Hippocampal formation (tissue), 2 donors: ENCODE measurements at regions not wholly inside any gene's neighbourhood (a gene's known extent, or its start where the extent isn't known, plus 50 kb on each side); places are given as distances from the start of the nearest gene placed in this dataset.

Source experiments
- DNase-seq, 2 donors: peaks; one replicate each; lab custom pipeline; 2025; lab: John Stamatoyannopoulos, UW

DNA sequence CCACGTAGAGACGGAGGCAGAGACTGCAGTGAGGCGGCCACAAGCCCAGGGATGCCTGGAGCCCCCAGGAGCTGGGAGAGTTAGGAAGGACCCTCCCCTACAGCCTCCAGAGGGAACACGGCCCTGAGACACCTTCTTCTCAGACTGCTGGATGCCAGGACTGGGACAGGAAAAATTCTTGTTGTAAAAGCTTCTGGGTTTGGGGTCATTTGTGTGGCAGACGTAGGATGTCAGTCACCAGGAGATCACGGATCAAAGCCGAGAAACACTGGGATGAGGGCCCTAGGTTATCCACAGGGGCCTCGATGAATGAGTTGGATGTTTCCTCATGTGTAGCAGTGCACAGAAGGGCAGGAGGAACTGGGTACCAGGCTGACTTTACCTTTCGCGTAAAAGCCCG is 163.7 kb downstream of the SHOX start:
- DNase-seq, result no peak

DNA sequence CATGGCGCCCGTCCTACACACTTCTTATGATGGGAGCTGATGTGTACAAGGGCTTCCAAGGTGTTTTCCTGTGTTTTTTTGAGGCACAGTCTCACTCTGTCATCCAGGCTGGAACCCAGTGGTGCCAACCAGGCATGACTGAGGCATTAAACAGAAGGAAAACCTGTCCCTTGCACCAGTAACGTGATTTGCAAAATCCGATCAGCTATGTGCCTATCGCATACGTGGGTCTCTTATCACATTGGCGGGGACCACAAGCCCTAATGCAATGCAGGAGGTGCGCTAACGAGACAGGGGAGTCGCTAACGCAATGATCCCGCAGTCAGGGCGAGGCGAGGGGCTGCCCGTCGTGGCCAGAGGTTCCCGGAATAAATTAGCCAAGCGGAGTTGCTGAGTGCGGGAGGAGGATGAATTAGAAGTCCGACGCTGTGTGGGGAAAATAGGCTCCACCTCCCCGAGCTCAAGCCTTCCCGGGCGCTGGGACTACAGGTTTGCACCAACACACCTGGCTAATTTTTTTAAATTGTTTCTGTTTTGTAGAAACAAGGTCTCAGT is 162.7 kb downstream of the SHOX start:
- DNase-seq, result no peak

DNA sequence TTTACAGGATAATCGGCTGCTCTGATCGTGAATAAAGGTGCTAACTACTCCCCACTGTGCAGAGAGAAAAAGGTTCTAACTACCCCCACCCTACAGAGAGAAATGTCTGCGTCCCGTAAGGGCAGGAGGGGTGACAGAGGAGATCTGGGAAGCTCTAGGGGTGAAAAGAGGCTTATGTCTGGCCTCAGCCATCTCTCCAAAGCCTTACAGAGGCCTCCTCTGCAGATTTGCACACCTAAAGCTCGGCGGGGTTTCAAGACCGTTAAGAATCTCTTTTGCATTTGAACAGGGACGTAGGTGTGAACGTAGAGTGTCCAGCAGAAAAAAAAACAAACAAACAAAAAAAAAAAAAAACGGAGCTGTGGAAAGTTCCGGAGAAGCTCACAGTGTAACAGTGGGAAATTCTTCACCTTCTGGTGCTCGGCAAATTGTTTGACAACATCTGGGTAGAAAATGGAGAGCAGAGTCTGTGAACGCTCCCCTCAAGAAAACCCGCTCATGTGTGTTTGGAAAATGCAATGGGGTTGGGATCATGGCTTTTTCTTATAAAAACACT is 161.0 kb downstream of the SHOX start:
- no peak for DNase-seq

DNA sequence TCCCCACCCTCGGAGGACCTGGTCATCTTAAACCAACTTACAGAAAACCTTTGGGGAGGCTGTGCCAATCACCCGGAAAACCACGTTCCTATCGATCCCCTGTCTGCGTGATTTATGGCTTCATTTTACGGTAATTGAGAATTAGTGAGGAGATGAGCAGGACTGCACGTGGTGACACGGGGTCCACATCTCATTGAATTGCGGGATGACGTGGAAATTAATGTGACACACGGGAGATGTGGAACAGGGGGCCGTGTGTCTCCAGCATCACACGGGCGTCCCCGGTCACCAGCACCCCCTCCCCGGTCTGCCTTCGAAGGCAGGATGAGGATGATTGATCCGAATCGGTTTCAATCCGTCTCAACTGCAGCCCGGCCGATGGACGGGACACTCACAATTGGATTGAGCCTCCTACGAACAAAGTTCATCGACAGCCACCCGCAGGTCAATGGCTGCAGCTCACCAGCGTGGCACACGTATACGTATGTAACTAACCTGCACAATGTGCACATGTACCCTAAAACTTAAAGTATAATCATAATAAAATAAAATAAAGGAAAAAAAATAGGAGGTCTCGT is 160.3 kb downstream of the SHOX start:
- DNase-seq, result no peak

DNA sequence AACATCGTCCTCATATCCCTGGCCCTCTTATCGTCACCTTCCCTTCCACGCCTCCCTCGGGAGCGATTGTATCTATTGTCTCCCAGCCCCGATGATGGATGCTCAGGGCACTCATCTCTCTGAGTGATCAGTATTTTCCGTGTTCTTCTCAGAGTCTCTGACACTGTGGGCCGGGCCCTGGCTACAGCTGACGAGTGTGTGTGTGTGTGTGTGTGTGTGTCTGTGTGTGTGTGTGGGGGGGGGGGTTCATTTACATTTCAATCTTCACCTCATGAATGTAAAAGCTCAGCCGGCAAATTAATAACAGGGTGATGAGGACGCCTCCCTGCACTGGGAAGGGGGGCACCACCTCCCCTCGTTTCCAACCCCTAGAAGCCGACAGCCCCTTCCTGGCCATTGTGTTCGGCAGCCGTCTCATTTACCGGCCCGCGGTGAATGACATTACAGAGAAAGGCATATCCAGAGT is 159.5 kb downstream of the SHOX start:
- no peak for DNase-seq

DNA sequence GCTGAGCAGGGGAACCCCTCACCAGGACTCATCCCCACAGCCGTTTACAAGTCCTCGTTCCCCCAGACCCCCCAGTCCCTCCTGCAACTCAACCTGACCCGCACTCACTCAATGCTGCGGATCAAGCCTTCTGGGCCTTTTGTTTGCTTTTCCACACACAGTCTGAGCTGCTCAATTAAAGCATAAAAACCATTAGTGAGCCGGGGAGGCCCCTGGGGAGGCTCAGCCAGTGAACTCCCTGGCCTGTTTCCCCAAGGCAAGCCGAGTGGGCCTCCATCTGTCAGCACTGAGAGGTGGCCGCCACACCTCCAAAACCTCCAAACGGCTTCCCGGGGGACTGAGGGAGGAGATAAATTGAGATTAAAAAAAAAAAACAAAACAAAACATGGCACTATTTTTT is 158.5 kb downstream of the SHOX start:
- DNase-seq, result no peak

DNA sequence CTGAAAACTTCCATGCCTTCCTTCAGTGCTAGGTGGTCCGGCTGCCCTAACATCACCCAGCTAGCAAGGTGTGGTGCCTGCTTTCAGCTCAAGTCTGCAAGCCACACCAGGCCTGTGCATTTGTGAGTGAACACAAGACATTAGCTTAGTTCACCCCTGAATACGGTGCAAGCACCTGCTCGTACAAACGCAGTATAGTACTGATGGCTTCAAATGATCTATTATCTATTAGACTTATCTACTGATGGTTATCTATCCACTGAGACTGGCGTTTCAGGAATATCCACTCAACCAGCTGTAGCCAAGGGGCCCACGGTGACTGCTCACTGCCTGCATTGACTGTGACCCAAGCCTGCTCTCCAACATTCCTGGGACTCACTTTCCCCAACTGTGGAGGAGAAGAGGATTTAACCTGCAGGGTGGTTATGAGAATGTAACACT is 155.9 kb downstream of the SHOX start:
- no peak for DNase-seq

DNA sequence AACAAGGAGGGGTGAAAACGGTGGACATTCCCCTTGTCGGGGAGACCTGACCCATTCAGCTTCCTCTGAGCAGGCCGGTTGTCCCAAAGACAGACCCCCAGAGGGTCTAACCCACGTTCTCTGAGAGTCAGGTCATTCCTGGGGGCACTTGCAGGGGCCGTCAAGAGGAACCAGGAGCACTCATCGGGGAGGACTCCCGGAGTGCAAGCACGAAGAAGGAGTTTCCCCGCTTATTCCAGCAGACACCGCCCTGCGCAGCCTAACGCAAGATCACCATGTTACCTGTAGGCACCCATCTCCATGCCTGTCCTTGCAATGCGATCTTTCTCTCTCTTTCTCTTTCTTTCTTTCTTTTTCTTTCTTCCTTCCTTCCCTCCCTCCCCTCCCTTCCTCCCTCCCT is 154.2 kb downstream of the SHOX start:
- no peak for DNase-seq

DNA sequence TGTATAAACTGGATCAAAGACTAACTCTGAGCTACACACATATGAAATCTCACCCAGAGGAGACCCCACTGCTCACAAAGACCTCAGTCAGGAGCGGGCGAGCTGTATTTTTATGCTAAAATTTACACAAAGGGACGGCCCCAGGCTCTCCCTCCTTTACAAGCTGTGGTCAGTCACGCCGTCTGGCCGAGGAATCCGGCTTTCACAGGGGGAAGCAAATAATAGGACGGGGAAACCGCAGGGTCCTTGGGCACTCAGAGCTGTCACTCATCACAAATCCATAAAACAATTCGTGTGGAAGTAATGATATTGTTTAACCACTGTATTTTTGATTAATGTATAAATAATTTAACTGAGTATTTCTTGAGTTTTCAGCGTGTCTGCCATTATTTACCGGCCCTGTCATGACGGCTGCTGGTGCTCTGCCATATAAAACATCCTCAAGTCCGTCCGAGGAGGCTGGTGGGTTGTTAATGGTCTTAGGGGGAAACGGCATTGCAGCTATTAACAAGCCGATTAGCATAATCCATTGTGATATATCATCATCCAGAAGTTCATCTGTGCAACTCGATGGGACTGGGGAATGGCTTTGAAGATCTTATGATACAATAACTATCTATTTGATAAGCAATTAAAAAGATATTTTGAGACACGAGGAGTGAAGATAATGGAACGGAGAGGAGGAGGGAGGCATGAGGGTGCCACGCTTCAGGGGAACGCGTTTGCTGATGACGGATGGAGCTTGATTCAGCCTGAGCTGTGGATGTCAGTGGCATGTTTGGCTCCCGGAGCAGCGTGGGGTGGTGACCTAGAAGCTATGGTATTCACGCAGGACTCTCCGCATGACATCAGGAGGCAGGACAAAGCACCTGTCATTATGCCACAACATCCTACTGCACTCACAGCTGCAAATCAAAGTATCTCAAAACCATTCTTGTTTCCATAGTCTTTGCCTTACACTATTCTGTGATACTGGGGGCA is 150.9 kb downstream of the SHOX start:
- no peak for DNase-seq

DNA sequence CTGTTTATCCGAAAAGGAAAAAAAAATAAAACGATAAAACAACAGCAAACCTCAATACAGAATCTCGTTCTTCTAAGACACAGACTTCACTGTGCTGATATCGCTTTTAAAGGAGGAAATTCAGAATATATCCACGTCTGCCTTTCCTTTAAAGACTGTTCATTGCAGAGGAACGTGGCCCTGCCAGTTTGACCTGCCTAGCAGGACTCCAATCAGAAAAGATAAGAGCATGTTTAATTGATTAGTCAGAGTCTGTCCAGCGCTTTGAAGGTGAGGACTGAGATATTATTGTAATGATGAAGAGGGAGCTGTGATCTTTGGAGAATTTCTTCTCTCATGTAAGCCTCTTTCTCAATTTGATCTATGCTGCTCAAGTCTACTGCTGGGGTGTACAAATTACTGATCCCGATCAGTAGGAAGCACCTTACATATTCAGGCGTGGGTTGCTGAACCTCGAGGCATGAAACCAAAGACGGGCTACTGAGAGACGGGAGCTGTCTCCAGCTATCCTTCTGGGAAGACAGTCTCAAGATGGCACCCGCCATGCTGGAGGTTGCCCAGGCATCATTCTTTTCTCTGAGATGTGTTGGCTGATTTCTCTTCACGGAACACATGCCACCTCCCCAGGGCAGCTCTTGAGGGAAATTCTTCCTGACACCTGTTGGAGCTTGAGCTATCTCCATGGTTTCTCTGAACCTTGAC is 146.1 kb downstream of the SHOX start:
- DNase-seq, result no peak

DNA sequence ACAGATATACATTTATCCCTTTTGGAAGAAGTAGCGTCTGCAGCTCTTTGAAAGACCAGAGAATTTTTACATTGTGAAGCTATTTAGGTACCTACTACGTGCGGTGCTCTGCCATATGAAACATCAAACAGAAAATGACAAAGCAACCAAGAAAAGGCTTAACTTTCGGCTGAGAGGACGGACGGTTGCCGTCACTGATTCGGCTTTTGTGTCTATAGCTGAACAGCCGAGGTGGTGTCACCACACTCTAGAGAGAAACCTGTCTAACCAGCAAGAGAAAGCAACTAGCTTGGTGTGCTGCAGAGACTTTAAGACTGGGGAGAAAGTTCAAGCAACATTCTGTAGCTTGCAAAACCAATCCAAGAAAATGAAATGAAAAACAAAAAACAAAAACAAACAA is 145.5 kb downstream of the SHOX start:
- no peak for DNase-seq

DNA sequence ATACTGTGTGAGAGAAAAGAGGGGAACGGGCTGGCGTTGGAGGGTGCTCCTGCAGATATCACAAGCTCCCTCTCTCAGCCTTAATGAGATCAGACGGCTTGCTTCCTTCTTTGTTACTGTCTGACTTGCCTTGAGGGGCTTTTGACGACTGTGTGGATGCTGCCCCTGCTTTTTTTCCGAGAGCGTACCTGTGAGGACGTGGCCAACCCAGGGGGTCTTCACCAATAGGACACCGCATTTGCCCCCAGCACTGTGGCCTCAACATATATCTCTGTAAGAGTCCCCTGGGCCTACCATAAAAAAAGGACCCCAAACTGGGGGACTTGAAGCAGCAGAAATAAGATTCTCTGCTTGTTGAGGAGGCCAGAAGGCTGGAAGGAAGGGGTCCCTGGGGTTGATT is 143.9 kb downstream of the SHOX start:
- no peak for DNase-seq

DNA sequence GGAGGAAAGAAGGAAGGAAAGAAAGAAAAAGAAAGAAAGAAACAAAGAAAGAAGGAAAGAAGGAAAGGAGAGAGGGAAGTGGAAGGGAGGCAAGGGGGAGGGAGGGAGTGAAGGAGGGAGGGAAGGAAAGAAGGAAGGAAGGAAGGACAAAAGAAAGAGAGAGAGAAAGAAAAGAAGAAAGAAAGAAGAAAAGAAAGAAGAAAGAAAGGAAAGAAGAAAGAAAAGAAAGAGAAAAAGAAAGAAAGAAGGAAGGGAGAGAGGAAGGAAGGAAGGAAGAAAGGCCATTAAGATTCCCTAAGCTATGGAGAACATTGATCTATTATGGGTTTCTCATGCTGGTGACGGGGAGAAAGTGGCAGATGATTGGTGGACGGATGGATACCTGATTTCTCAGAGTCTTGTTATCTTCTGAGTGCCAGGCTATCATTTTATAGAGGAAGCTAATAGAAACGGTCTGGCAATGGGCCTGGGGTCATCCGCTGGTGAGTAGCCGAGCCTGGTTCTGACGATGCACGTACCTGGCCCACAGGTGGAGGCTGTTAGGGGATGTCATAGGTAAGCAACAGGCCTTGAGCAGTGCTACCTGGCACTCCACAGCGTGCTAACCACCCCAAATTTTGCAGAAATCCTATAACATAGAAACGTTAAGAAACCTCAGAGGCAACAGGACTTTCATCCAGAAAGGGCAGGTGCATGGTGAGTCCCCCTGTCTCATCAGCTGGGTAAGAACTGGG is 142.9 kb downstream of the SHOX start:
- DNase-seq, result no peak

DNA sequence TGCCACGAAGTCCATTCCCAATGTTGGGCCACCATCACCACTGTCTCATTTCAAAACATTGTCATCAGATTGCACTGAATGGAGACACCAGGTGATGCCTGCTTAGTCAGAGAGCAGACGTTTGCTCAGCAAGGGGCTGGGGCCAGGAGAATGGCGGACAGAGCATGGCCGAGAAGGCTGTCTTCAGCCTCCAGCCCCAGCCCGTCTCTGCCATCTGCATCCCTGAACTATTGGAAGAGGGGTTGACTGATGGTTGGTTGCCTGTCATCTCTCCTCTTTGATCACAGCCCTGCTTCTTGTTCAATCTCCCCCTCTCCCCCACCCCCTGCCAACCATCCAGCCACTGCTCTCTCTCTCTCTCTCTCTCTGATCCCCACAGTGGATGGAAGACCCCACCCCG is 140.9 kb downstream of the SHOX start:
- DNase-seq, result no peak

DNA sequence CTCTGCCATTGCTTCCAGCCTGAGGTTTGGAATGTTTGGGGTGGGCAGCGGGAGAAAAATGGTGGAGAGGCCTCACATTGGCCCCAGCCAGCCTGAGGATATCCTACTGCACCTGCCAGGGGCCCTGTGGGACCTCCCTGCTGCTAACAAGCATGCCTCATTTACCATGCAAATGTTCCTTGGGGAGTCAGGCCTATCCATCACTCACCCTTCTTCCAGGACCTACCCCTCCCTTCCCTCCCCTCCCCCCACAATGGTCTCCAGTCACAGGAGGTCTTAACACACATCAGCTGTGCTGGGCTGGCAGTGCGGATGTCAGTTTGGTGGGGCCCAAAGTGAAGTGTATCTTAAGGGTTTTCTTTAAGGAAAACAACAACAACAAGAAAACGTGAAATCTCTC is 139.2 kb downstream of the SHOX start:
- DNase-seq, result no peak

DNA sequence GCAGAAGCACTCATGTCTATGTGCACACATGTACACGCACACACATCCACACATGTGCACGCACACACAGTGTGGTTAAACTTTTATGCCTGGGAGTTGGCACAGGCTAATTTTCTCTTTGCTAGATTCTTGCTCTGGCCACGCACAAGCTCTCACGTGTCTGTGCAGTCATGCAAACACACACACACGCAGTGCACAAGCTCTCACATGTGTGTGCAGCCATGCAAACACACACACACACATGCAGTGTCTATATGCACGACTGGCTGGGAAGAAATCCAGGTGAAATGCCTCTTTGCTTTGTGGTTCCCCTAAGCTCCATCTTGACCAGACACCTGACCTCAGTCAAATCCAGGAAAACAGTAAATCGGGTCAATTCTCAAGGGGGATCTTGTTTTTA is 138.0 kb downstream of the SHOX start:
- no peak for DNase-seq

DNA sequence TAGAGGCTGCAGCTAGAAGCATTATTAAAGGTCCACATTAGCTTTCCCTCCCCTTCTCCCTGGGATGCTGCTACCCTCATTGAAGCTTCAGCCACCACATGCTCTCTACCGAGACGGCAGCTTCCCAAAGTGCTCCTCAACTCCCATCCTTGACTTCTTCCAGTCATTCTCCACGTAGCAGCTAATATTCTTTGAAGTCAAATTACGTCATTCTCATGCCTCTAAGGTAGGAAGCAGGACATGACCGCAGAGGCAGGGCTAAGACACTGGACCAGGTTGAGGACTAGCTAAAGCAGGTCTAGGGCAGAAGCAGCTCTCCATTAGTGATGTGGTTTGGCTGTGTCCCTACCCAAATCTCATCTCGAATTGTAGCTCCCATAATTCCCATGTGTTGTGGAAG is 128.3 kb downstream of the SHOX start:
- DNase-seq, result no peak

DNA sequence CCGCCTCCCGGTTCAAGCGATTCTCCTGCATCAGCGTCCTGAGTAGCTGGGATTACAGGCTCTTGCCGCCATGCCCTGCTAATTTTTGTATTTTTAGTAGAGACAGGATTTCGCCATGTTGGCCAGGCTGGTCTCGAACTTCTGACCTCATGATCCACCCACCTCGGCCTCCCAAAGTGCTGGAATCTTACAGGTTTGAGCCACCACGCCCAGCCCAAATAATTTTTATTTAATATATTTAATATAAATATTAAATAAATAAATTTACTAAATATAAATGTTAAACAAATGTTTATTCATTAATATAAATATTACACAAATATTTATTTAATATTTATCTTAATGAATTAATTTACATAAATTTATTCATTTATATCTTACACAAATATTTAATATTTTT is 120.2 kb downstream of the SHOX start:
- DNase-seq, result no peak

DNA sequence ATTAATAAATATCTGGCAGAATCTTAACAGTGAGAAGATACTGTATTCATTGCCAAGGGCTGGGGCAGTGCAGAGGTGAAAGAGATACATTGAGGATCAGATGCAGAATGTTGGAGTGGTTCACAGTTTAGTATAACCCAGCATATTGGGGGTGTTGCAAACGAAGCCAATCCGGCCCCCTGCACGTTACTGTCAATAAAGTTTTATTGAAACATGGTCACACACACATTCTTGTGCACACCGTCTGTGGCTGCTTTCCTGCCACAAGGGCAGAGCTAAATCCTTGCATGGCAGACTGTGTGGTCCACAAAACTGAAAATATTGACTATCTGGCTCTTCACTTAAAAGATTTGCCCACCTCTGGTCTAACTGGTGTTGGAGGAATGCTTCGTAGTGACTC is 119.7 kb downstream of the SHOX start:
- no peak for DNase-seq

DNA sequence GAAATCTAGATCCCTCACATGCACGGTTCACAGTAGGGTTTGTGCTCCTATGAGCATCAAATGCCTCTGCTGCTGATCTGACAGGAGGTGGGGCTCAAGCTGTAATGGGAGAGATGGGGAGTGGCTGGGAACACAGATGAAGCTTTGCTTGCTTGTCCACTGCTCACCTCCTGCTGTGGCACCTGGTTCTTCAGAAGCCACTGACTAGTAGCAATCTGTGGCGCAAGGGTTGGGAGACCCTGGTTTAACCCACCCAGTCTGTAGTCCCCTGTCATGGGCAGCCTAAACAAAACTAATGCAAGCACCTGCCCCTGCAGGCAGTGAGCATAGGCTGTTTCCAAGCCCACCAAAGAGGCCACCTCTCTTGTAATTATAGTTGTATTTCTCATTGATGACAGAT is 116.6 kb downstream of the SHOX start:
- DNase-seq, result no peak

DNA sequence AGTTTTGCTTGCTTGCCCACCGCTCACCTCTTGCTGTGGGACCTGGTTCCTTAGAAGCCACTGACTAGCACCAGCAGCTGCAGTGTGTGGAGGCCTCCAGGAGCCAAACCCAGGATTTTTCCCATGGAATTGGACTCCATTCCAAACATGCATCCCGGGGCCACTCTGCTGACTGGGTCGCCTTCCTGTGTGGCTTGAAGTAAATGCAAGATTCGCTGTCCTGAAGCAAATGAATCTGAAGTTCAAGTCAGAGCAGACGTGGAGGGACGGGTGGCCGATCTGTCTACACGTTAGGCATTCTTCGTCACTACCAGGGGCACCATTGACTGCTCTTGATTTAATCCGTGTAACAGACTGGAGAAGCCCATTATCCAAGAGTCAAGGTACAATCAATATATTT is 109.0 kb downstream of the SHOX start:
- no peak for DNase-seq
